HEK293T (cell line): ENCODE measurements at regions not wholly inside any gene's neighbourhood (a gene's known extent, or its start where the extent isn't known, plus 50 kb on each side); places are given as distances from the start of the nearest gene placed in this dataset.

Experiments used
- ARNT ChIP-seq: fragments of 450-650 bp; IDR thresholded peaks from 2 replicates; pipeline ENCODE4 v1.6.1; 2017; ENCODE audit warnings: mild to moderate bottlenecking
- ELF4 ChIP-seq: fragments of 450-650 bp; IDR thresholded peaks from 2 replicates; pipeline ENCODE4 v1.6.1; 2017; ENCODE audit warnings: antibody characterized with exemption
- FOXM1 ChIP-seq: fragments of 450-650 bp; IDR thresholded peaks from 2 replicates; pipeline ENCODE4 v1.6.1; 2017; ENCODE audit warnings: mild to moderate bottlenecking, borderline replicate concordance
- LEF1 ChIP-seq: fragments of 450-650 bp; IDR thresholded peaks from 2 replicates; pipeline ENCODE4 v1.6.1; 2017; ENCODE audit warnings: mild to moderate bottlenecking, borderline replicate concordance
- PKNOX1 ChIP-seq: fragments of 450-650 bp; IDR thresholded peaks from 2 replicates; pipeline ENCODE4 v1.6.1; 2016
- SP1 ChIP-seq: fragments of 450-650 bp; IDR thresholded peaks from 2 replicates; pipeline ENCODE4 v1.6.1; 2017
- SUZ12 ChIP-seq: fragments of 450-650 bp; IDR thresholded peaks from 2 replicates; pipeline ENCODE4 v1.6.1; 2016; ENCODE audit warnings: mild to moderate bottlenecking

GRCh38 chr13:104099750-104100149 is 1033.5 kb upstream of the SLC10A2 start:
- TF ChIP-seq PKNOX1 (no peak), ARNT (no peak), SP1 (no peak), ELF4 (no peak), LEF1 (no peak), FOXM1 (no peak), SUZ12 (no peak)
